NCI-H2029 treated with DMSO at 0.1 percent for 48 hours (cell line): ENCODE measurements at regions not wholly inside any gene's neighbourhood (a gene's known extent, or its start where the extent isn't known, plus 50 kb on each side); places are given as distances from the start of the nearest gene placed in this dataset.

Source experiments
- DNase-seq: peaks from one replicate; lab custom pipeline; 2025; lab: John Stamatoyannopoulos, UW

DNA sequence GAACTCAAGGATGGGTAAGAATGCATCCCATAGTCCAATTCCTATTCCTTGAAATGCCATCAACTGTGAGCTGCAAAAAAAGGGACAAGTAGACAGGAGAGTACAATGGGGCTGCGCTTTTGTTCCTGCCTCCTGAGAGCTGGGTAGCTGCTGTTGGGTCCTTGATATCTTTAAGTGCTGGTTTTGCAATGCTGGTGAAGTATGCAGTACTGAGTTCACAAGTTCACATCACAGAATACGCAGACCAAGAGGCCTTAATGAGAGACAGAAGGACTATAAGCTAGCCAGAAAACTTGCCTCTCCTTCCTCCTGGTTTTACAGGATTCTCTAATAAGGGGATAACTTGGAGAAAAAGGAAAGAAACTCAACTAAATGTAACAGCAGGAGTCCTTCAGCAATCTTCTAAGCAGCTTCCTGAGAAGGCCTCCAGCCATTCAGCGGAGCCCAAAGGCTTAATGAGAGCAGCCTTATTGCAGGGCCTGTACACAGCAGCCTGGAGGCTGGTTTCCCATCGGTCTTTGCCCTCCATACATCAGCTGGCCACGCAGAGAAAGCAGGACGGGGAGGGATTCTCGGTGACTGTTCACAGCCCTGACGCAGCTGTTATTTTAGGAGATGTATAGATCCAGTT is 293.1 kb downstream of the CDCA7 start:
- DNase-seq: no peak

DNA sequence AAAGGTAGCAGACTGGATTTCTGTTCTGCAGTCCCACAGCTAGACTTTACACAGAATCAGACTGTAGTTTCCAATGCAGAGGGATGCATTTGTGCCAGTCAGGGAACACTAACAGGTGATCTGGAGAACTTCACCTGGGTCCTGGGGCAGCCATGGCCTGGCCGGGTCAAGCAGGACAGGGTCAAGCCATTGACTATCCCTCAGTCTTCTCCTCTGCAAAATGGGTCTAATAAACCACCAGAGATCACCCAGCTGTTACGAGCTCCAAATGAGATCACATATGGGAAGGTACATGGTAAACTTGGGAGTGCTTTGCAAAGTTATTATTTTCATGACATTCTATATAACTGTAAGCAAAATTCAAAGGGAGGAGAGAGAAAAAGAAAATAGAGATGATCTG is 294.1 kb downstream of the CDCA7 start:
- no peak for DNase-seq

DNA sequence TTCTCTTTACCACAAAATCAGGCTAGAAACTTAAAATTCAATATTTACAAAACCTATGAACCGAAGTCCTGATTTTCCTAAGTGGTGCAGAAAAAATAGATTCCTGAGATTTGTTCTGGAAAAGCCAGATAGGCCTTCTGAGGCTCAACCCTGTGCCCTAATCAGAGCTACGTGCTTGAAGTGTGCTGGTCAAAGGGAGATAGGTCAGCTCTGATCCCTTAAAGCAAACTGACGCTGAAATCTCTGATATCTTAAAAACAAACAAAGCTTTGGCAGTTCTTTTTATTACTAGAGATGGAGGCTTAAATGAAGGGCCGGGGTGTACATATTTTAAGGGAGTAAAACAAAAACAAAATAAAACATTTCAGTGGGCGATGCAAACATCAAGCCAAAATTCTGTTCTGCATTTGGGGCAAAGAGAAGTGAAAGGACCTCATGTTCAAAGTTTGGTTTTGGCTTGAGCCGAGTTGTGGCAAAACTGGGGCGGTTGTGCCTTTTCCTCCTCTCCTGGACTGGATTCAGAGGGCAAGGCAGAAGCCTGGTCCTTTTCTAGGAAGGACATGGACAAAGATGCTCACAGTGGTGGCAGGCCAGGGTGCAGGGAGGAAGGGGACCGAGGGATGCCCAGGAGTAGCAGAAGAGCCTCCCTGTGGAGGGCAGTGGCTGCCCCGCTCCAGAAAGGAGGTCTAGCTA is 295.0 kb downstream of the CDCA7 start:
- DNase-seq: no peak

DNA sequence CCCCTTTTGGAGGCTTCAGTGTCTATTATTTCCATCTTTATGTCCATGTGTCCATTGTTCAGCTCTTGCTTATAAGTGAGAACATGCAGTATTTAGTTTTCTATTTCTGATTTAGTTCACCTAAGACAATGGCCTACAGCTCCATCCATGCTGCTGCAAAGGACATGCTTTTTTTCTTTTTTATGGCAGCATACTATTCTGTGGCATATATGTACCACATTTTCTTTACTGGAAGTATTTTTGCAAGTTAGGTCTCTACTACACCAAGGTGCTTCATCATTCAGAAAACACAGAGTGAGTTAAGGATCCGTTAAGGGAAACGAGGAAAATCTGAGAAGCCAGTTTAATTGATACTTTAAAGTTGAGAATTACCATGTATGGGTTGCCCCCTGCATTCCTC is 297.2 kb downstream of the CDCA7 start:
- DNase-seq: no peak

DNA sequence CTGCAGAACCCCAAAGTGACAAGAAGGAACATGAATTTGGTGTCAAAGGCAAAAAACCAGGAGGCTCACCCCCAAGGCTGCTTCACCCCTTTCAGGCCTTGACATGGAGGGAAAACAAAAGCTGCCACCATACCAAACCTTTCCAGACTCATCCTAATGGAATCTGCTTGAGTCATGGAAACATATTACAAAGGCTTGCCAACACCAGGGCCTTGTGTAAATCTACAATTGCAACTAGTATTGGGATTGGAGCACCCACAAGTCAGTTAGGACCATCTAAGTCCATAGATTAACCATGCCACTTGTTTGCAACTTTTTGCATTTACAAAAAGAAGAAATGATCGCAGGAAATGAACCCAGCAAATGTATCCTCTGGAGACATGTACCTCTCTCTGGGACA is 297.6 kb downstream of the CDCA7 start:
- no peak for DNase-seq

DNA sequence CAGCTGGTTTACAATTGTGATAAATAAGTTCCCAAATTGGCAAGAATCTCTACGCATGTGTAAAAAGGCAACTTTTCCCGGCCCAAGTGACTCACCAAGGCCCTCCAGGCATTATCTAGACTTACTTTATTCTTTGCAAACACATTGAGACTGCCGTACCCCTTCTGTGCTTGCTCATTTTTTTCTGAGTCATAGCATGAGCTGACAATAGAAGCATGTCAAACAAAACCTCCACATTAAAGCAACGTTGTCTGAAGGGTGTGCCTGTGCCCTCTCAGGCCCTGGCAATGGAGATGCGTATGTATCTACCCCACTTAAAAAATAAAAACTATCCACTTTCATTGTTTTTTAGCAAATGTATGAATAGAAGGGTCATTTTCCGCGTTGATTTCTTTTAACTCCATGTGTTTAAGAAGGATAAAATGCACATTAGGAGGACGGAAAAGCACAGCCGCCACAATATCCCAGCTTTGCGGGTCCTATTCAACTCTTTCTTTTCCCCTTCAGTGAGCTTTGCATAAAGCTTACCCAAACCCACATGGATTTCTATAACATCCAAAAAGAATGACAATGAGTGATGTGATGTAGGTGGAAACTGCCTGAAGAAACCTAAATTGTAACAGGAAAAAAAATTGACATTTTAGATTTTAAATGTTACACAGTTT is 298.2 kb downstream of the CDCA7 start:
- no peak for DNase-seq

DNA sequence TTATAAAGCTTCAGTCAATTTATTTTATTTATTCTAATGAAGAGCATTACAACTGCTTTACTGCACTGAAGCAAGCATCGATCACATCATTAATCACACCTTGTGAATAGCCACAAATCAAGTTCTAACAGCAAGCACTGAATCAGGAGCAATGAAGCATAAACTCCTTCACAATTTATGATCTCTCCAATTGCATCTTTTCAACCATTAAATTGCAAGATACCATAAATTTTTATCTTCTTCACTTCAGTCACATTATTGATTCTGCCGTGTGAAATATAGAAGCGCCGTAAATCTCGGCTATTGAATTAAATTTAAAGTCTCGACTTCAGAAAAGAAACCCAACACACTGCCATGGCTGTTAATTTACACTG is 298.7 kb downstream of the CDCA7 start:
- DNase-seq: no peak

DNA sequence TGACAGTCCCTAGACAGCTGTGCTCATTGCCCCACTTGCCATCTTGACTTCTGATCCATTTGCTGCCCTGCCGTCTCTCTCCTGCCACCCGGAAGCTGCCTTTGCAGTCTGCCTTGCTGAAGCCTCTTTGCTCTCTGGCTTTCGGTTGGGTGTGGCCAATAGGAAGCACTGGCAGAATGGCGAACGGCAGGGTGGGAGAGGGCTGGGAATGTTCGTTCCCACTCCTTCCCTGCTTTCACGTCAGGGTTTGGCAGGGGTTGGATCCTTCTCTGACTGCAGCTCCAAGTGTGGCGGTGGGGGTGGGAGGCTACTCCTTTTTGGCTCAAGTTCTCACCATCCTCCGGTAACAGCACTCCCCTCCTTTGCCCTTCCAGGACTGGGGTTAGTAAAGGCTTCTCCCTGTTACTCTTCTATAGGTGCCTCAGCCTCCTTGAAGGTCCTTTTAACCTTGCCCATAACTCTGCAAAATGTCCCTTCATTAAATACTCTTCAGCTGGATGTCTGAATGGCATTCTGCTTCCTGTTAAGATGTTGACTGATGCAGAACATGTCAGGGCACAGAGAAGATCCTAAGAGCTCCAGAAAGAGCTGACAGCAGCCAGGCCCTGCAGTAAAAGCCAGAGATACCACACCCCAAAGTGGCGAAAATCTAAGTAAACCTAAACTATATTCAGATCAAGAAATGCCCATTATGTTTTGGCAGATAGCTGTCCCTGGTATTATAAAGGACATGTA is 299.7 kb downstream of the CDCA7 start:
- no peak for DNase-seq

DNA sequence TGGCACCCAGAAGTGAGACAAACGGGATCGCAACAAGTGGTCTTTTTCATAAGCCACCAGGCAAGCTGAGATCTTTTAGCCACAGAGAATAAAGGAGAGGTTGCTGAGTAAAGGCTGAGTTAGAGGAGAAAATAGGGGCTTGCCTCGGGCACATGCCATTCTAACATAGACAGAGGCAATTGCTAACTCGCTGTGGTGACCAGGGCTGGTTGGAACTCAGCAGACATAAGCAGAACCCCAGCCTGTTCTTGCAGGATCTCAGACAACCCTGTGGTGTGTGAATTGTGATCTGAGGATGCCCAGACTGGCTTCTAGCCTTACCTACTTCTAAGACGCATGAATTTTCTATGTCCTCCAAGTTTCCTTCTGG is 300.2 kb downstream of the CDCA7 start:
- no peak for DNase-seq

DNA sequence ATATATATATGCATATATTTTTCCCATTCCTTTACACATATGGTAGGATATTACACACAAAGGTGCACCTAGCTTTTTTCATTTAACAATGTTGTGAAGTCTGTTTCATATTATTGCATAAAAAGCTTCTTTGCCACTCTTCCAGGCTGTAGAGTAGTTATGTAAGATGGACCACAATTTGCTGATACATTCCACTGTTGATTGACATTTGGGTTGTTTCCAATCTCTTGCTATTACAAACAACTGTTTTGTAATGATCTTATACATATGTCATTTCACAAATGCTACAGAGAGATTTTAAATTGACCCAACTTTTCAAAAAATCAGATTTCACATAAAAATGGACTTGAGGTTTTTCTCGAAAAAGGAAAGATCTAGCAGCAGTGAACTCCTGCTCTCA is 301.4 kb downstream of the CDCA7 start:
- no peak for DNase-seq

DNA sequence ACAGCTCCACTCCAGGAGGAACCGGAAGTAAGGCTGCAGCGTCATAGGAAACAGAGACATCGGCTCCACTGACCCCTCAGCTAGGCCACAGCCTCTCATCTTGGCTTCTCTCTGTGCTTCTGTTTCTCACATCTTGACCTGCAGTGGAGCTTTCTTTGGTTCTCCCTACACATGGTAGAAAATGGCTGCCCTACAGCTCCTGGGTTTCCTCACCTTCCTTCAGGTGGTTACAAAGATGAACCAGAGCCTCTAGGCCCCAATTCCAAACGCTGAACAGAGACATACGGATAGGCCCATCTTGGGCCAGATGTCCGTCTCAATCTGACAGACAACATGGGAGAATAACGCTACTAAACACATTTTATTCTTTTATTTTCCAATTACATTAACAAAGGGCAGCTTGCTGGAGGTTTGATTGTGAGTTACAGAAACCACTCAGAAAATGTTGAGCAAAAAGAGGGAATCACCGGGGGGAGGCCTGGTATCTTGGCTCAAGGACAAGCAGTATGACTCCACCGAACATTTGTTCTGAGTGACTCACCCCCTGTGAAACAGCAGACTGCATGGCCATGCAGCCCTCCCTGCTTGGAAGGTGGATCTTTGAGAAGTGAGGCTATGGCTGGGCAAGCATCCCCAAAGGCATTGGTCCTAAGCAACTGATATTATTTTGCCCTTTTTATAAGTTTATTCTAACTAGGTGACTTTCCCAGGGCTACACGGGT is 303.5 kb downstream of the CDCA7 start:
- no peak for DNase-seq

DNA sequence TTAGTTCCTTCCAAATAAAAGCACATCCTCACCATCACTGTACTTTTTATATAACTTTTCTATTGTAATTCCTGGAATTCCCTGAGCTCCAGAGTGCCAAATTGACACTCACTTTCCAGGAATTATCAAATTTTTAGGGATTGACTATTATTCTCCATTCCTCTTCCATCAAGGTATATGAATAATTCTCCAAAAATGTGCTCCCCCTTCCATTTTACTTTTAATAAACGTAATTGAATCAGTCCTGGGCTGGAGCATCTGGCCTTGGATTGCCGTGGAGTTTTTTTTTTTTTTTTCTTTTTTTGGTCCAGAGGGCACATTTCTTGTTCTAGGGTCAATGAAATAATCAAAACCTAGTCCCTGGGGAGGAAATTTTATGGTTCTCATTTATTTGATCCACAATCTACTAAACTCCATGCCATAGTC is 304.3 kb downstream of the CDCA7 start:
- no peak for DNase-seq

DNA sequence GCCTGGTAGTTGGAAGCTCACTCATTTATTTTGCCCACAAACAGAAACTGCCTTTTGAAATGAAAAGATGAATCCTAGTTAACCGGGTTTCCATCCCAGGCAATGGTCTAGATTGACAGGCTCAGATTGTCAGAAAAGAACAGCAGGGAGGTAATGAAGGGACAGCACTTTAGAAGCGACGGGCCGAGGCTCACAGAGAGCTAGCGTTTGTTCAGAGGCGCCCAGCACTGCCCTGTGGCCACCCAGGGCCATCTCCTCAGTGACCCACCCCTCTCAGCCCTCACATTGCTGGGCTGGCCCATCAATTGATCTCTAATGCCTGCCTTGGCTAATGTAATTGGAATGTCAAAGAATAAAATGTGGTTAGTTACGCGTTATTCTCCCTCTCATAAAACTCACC is 304.8 kb downstream of the CDCA7 start:
- DNase-seq: no peak

DNA sequence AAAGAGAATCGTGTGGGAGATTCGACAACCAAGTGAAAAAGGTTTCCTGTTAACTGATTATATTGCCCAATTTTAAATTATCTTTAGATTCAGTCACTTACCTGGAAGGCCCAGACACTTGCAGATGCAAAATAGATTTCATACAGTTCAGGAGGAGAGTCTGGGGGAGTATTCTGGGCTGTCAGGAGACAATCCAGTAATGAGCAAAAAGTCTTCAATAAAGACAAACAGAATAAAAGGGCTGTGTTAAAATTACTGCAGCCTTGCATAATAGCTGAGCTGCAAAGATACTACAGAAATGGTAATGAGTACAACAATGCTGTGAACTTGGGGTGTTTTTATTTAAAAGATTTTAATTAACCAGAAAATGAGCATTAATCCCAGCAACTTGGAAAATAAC is 303.6 kb downstream of the SP3 start:
- DNase-seq: no peak

DNA sequence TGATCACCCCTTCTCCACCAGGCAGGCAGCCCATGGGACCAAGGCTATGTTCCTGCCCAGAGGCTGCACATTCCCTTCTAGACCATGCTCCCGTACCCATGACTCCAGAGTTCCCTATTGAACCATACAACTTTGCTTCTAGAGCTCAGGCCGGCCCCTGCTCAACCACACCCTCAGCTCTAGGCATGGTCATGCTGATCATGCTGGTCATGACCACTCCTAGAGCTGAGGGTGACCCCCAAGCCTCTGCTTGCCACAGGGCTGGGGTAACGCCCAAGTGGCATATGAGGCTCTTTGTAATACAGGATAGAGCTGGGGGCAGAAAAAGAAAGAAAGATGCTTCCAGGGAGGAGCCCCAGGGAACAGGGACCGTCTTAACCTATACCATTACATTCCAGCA is 301.8 kb downstream of the SP3 start:
- no peak for DNase-seq

DNA sequence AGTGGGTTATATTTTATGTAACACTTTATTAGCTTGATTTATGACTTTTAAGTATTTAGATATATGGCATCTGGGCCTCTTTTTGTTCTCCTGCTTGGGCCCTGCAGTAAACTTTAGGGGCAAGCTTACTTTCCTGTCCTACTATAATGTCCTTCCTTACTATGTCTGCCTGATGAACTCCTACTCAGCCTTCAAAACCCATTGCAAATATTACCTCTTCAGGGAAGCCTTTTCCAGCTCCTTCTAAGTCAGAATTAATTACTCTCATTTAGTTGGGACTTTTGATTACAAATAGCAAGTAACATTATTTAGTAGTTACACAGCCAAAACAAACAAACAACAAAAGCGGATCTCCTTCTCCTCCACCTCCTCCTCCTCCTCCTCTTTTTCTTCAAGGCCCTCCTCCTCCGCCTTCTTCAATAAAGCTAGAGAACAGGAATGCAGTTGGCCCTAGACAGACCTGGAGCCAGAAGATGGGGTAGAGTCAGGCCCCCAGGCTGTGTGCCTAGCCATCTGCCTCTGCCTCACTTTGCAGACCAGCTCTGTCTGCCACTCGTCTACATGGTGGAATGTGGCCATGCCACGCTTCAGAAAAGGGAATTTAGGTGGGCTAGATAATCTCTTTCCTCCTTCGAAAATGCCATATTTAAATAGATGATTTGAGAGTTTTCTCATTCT is 301.2 kb downstream of the SP3 start:
- no peak for DNase-seq

DNA sequence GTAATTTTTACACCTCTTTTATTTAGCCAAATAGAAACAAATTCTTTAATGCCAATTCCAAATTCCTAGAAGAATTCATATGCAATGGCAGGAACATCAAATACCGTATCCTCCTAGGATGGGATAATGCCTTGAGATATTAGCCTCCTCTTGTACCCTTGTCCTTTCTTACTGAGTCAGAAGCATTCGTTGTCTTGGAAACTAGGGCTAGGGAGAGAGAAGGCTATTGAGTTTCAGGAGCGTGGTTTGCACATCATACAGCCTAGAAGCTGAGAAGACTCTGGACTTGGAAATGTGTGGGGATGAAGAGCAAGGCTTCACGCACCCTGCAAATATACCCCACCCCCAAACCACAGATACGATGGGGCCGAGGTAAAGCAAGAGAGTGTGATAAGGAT is 300.7 kb downstream of the SP3 start:
- DNase-seq: no peak

DNA sequence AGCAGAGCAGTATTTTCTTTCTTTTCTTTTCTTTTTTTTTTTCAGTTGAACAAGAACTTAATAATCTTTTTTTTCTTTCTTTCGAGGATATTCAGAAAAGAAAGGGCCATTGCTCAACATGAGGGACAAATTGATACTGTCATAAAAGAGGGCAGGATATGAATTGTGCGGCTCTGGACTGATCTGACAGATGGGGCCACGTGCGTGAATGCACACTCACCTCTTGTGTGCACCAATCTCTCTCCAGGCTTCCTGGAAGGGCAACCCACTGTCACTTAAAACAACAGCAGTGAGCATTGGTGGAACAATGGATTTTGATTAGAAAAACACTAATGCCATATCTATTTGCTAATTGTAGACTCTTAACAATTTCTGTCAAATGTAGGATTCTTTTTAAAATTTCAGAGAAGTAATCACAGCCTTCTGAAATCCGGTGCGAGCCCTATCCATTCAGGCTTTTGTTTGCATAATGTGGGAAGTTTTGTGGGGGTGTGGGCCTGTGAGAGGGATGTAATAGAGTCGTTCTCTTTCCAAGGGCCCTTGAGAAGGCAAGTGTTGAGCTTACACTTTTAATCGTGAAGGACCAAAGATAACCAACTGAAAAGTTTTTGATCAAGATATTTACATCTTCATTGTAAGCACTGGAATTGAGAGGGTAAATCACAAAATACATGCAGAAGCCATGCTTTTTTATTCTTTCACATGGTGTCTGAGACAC is 298.8 kb downstream of the SP3 start:
- DNase-seq: no peak

DNA sequence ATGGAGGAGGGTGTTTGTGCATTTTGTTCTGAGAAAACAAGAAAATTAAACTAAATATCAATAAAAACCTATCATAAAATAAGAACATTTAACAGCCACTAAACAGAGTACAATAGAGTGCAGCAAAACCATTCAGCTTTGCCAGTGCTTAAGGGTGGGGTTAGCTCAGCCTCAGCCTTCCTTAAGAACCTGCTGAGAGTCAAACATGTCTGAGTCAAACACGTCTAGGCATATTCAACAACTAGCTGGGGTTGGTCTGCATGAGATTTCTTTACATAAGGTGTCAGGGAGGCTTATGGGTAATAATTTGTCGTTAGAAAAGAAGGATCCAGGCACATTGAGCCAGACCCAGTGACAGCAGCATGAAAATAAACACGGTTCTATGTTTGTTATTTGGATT is 298.2 kb downstream of the SP3 start:
- no peak for DNase-seq

DNA sequence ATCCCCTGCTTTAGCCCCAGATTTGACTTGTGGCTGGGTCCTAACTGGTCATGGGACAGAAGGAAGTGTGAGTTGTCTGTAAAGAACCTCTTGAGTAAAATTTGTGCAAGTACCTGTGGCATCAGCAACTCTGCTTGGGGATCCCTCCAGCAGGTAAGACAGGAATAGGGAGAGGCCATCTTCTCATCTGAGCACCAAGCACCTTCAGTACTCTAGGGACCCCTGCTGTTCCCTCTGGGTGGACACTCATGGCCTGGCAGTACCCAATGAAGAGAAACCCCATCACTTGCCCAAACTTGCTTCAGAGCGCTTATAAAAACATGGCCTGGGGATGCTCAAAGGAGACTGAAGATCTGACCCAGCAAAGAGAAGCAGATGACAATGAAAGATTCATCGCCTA is 297.8 kb downstream of the SP3 start:
- no peak for DNase-seq

DNA sequence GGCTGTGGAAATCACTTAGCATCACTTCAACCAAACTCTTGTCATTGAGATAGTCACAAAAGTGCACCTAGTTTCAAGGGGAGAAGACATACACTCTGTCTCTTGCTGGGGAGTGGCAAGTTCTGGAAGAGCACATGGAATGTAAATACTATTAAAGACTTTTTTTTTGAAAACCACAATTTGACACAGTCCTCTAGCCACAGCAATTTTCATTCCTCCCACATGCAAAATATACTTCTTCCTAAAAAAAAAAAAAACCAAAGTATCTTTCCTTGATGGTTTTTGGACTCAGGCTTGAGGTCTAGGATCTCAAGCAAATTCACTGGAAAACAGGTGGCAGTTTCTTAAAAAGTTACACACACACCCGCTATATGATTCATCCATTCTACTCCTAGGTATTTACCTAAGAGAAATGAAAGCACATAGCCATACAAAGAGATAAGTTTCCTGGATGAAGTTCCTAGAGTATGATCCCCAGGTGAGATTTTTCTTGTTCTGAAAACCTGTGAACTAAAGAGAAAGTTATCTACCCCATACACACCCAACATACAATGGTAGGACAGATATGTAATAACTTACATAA is 295.8 kb downstream of the SP3 start:
- DNase-seq: no peak
